Left lobe of liver (tissue), 2 donors: ENCODE measurements at regions not wholly inside any gene's neighbourhood (a gene's known extent, or its start where the extent isn't known, plus 50 kb on each side); places are given as distances from the start of the nearest gene placed in this dataset.
"Not testable (repeated sequence)": the region's sequence is repeated elsewhere in the genome, so short reads cannot be mapped to it uniquely, and the experiment has no call there.

Source experiments
- ATAC-seq: fragments of 200-7000 bp; cut with Tn5 transposase; one replicate; pipeline ENCODE4 v1.9.1; 2020; ENCODE audit warnings: mild to moderate bottlenecking, moderate library complexity
- DNase-seq: peaks from one replicate; pipeline ENCODE4 v3.0.0-alpha.2; 2020; ENCODE audit warnings: low spot score
- donor health status: DM: no; HTN: no; CAD: no; lungs with moderate emphysema.
- donor health status: DM: no; HTN: yes; CAD: no.

GRCh38 chr5:32916648-32917047 is 205.5 kb downstream of the NPR3 start:
- ATAC-seq, result peak; percentile 87
- DNase-seq, result peak; percentile 48

GRCh38 chr5:32928761-32929160 is 217.6 kb downstream of the NPR3 start:
- DNase-seq (no peak), ATAC-seq (no peak)

GRCh38 chr5:32931438-32931837 is 220.3 kb downstream of the NPR3 start:
- ATAC-seq, result not testable (repeated sequence)

GRCh38 chr5:32932241-32932935 is 221.3 kb downstream of the NPR3 start:
- no peak for ATAC-seq

More at GRCh38 chr5:32931438-32931837, 220.3 kb downstream of the NPR3 start:
- not testable (repeated sequence) for DNase-seq

GRCh38 chr5:32933692-32934091 is 222.6 kb downstream of the NPR3 start:
- DNase-seq (no peak), ATAC-seq (no peak)

More at GRCh38 chr5:32932241-32932935, 221.3 kb downstream of the NPR3 start:
- DNase-seq, result no peak

GRCh38 chr5:32934529-32934928 is 223.4 kb downstream of the NPR3 start:
- peak; percentile 90 for ATAC-seq

GRCh38 chr5:32935283-32935682 is 224.2 kb downstream of the NPR3 start:
- DNase-seq (peak; percentile 48), ATAC-seq (peak; percentile 83)

More at GRCh38 chr5:32934529-32934928, 223.4 kb downstream of the NPR3 start:
- peak; percentile 68 for DNase-seq

GRCh38 chr5:32936329-32936728 is 225.2 kb downstream of the NPR3 start:
- DNase-seq, result no peak
- ATAC-seq, result no peak

- no peak for DNase-seq
- peak; percentile 93 for ATAC-seq
Measured at GRCh38 chr5:32942225-32942989, 231.3 kb downstream of the NPR3 start.

- DNase-seq (no peak), ATAC-seq (no peak)
Measured at GRCh38 chr5:32949286-32949970, 238.3 kb downstream of the NPR3 start.

- ATAC-seq, result no peak
- DNase-seq, result no peak
Measured at GRCh38 chr5:32951003-32951402, 239.9 kb downstream of the NPR3 start.

- ATAC-seq (no peak), DNase-seq (no peak)
Measured at GRCh38 chr5:32951878-32952277, 240.8 kb downstream of the NPR3 start.

GRCh38 chr5:32952421-32952820 is 241.3 kb downstream of the NPR3 start:
- DNase-seq, ATAC-seq: not testable (repeated sequence)

- no peak for ATAC-seq
- DNase-seq, result no peak
Measured at GRCh38 chr5:32953694-32954093, 242.6 kb downstream of the NPR3 start.

GRCh38 chr5:32955814-32956213 is 244.7 kb downstream of the NPR3 start:
- ATAC-seq (peak; percentile 37), DNase-seq (no peak)

GRCh38 chr5:32960340-32961058 is 249.4 kb downstream of the NPR3 start:
- no peak for DNase-seq
- no peak for ATAC-seq

- ATAC-seq (no peak), DNase-seq (no peak)
Measured at GRCh38 chr5:32961059-32961415, 249.9 kb downstream of the NPR3 start.

GRCh38 chr5:32964261-32964660 is 253.1 kb downstream of the NPR3 start:
- DNase-seq (no peak), ATAC-seq (no peak)

- DNase-seq (no peak), ATAC-seq (no peak)
Measured at GRCh38 chr5:32973646-32974045, 262.5 kb downstream of the NPR3 start.

GRCh38 chr5:32975656-32976375 is 264.7 kb downstream of the NPR3 start:
- no peak for ATAC-seq
- no peak for DNase-seq
